HEK293T (cell line): ENCODE measurements at regions not wholly inside any gene's neighbourhood (a gene's known extent, or its start where the extent isn't known, plus 50 kb on each side); places are given as distances from the start of the nearest gene placed in this dataset.

Experiments used
- BHLHE40 ChIP-seq: fragments of 450-650 bp; IDR thresholded peaks from 2 replicates; pipeline ENCODE4 v1.6.1; 2016; ENCODE audit warnings: mild to moderate bottlenecking, moderate library complexity, borderline replicate concordance
- CTBP1 ChIP-seq: fragments of 450-650 bp; IDR thresholded peaks from 2 replicates; pipeline ENCODE4 v1.6.1; 2016; ENCODE audit warnings: borderline replicate concordance
- ELF4 ChIP-seq: fragments of 450-650 bp; IDR thresholded peaks from 2 replicates; pipeline ENCODE4 v1.6.1; 2017; ENCODE audit warnings: antibody characterized with exemption
- FOXA1 ChIP-seq: fragments of 450-650 bp; IDR thresholded peaks from 2 replicates; pipeline ENCODE4 v1.6.1; 2016; ENCODE audit warnings: mild to moderate bottlenecking
- FOXK2 ChIP-seq: fragments of 450-650 bp; IDR thresholded peaks from 2 replicates; pipeline ENCODE4 v1.6.1; 2016; ENCODE audit warnings: mild to moderate bottlenecking
- FOXM1 ChIP-seq: fragments of 450-650 bp; IDR thresholded peaks from 2 replicates; pipeline ENCODE4 v1.6.1; 2017; ENCODE audit warnings: mild to moderate bottlenecking, borderline replicate concordance
- ZNF384 ChIP-seq: fragments of 450-650 bp; IDR thresholded peaks from 2 replicates; pipeline ENCODE4 v1.6.1; 2016

- TF ChIP-seq FOXM1 (no peak), FOXA1 (no peak), CTBP1 (no peak), FOXK2 (no peak), ZNF384 (no peak), BHLHE40 (no peak), ELF4 (no peak)
Measured at GRCh38 chr16:24668481-24669061, 60.9 kb upstream of the TNRC6A start.
